ENCODE measurements at regions not wholly inside any gene's neighbourhood (a gene's known extent, or its start where the extent isn't known, plus 50 kb on each side); places are given as distances from the start of the nearest gene placed in this dataset.

- TF ChIP-seq CTCF (tag by site-specific recombination; IDR thresholded peaks at IDR 0.05), result no peak
- no peak for TF ChIP-seq TCF7L2 (IDR thresholded peaks at IDR 0.05; ENCODE audit: borderline replicate concordance, low read depth, low read length)
- TF ChIP-seq ZNF16 (tag by site-specific recombination; IDR thresholded peaks at IDR 0.05; ENCODE audit: low read depth), result no peak
These were observed 329.7 kb upstream of the KLHL29 start for GRCh38 chr2:23055251-23055650.

Data from HEK293 (cell line).